ENCODE measurements at regions not wholly inside any gene's neighbourhood (a gene's known extent, or its start where the extent isn't known, plus 50 kb on each side); places are given as distances from the start of the nearest gene placed in this dataset.

GRCh38 chr9:79123415-79123814, 448.4 kb upstream of the TLE4 start:
- no peak for DNase-seq

GRCh38 chr9:79127661-79128060, 444.1 kb upstream of the TLE4 start:
- DNase-seq = no peak

- no peak for DNase-seq
Measured at GRCh38 chr9:79129865-79130480, 441.8 kb upstream of the TLE4 start.

- DNase-seq = no peak
Measured at GRCh38 chr9:79131246-79131774, 440.5 kb upstream of the TLE4 start.

- no peak for DNase-seq
Measured at GRCh38 chr9:79131824-79132377, 439.9 kb upstream of the TLE4 start.

- no peak for DNase-seq
Measured at GRCh38 chr9:79134654-79135053, 437.1 kb upstream of the TLE4 start.

- no peak for DNase-seq
Measured at GRCh38 chr9:79135681-79136415, 435.9 kb upstream of the TLE4 start.

GRCh38 chr9:79140751-79141150, 431.0 kb upstream of the TLE4 start:
- DNase-seq = no peak

GRCh38 chr9:79143211-79143610, 428.6 kb upstream of the TLE4 start:
- DNase-seq = no peak

GRCh38 chr9:79145442-79145841, 426.3 kb upstream of the TLE4 start:
- no peak for DNase-seq

- DNase-seq = no peak
Measured at GRCh38 chr9:79149585-79149984, 422.2 kb upstream of the TLE4 start.

- DNase-seq = no peak
Measured at GRCh38 chr9:79151791-79152190, 420.0 kb upstream of the TLE4 start.

- DNase-seq = no peak
Measured at GRCh38 chr9:79152306-79152705, 419.5 kb upstream of the TLE4 start.

- no peak for DNase-seq
Measured at GRCh38 chr9:79154806-79155205, 417.0 kb upstream of the TLE4 start.

GRCh38 chr9:79155308-79155707, 416.5 kb upstream of the TLE4 start:
- DNase-seq = no peak

GRCh38 chr9:79163544-79163943, 408.2 kb upstream of the TLE4 start:
- DNase-seq = no peak

GRCh38 chr9:79164406-79164805, 407.4 kb upstream of the TLE4 start:
- DNase-seq = no peak

- DNase-seq = no peak
Measured at GRCh38 chr9:79165020-79165780, 406.6 kb upstream of the TLE4 start.

- no peak for DNase-seq
Measured at GRCh38 chr9:79166005-79166404, 405.8 kb upstream of the TLE4 start.

- no peak for DNase-seq
Measured at GRCh38 chr9:79170643-79171042, 401.1 kb upstream of the TLE4 start.

GRCh38 chr9:79173932-79174331, 397.8 kb upstream of the TLE4 start:
- DNase-seq = no peak

GRCh38 chr9:79176014-79176697, 395.6 kb upstream of the TLE4 start:
- no peak for DNase-seq

- DNase-seq = no peak
Measured at GRCh38 chr9:79184831-79185230, 386.9 kb upstream of the TLE4 start.
